H1 (cell line): ENCODE measurements at regions not wholly inside any gene's neighbourhood (a gene's known extent, or its start where the extent isn't known, plus 50 kb on each side); places are given as distances from the start of the nearest gene placed in this dataset.

Experiments
- BRCA1 ChIP-seq: IDR thresholded peaks from 2 replicates; pipeline ENCODE4 v1.6.1; 2012; ENCODE audit warnings: low read depth, low read length, improper control_type of control experiment
- HDAC2 ChIP-seq, 2 experiments: fragments of 300-600 bp in 1 of 2; sonication (generic) in 1 of 2; IDR thresholded peaks; 2 replicates each; pipeline ENCODE4 v1.6.1; 2011 to 2012; ENCODE audit warnings: low read depth in 2 of 2, low read length in 2 of 2, mild to moderate bottlenecking in 2 of 2, moderate library complexity in 2 of 2, borderline replicate concordance in 1 of 2, inconsistent platforms in 1 of 2
- ZNF274 ChIP-seq: IDR thresholded peaks from 2 replicates; pipeline ENCODE4 v1.7.0; 2012; ENCODE audit warnings: low read length, borderline replicate concordance; ENCODE audit errors: extremely low read depth

- TF ChIP-seq HDAC2 (IDR thresholded peaks at IDR 0.05; ENCODE audit: borderline replicate concordance in 1 of 2, low read depth in 2 of 2, low read length in 2 of 2) (no peak), BRCA1 (no peak), ZNF274 (no peak)
These were observed 489.1 kb downstream of the PCDH18 start (continued) for GRCh38 chr4:137043184-137043583.
